DOHH2 (cell line): ENCODE measurements at regions not wholly inside any gene's neighbourhood (a gene's known extent, or its start where the extent isn't known, plus 50 kb on each side); places are given as distances from the start of the nearest gene placed in this dataset.

Source experiments
- CTCF ChIP-seq: fragments of 200-600 bp; sonication (generic); IDR thresholded peaks from one replicate; pipeline ENCODE4 v1.5.1; 2014; ENCODE audit warnings: antibody characterized with exemption, mild to moderate bottlenecking, low read depth, low read length; ENCODE audit not compliant: poor library complexity, severe bottlenecking
- EZH2phosphoT487 ChIP-seq: fragments of 200-600 bp; sonication (generic); IDR thresholded peaks from 2 replicates; pipeline ENCODE4 v1.6.1; 2017; ENCODE audit warnings: borderline replicate concordance, mild to moderate bottlenecking, antibody characterized with exemption, low read length, moderate library complexity, mixed read lengths

GRCh38 chr11:123364080-123364479 is 66.0 kb upstream of the GRAMD1B start:
- TF ChIP-seq CTCF (no peak), EZH2phosphoT487 (no peak)
